HG03460 (cell line): ENCODE measurements at regions not wholly inside any gene's neighbourhood (a gene's known extent, or its start where the extent isn't known, plus 50 kb on each side); places are given as distances from the start of the nearest gene placed in this dataset.
A peak's percentile ranks its signal among the peaks of the same experiment; 100 is the strongest.

Experiments used
- ATAC-seq: cut with Tn5 transposase; IDR thresholded peaks from one replicate; pipeline ENCODE4 v1.9.1; 2021; ENCODE audit not compliant: unreplicated experiment

- ATAC-seq: no peak
Observed at GRCh38 chr16:56094231-56094630, 97.1 kb upstream of the GNAO1 start.

DNA sequence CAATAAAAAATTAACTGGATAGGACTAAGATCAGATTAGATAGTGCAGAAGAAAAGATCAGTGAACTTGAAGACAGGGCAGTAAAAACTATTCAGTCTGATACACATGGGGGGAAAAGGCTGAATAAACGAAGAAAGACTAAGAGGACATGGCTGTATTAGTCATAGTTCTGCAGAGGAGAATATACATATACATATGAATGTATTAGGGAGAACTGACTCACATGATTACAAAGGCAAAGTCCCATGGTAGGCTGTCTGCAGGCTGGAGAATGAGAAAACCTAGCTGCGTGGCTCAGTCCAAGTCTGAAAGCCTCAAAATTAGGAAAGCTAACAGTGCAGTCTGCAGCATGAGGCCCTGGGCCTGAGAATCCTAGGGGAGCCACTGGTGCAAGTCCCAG lies 98.2 kb upstream of the GNAO1 start:
- no peak for ATAC-seq

DNA sequence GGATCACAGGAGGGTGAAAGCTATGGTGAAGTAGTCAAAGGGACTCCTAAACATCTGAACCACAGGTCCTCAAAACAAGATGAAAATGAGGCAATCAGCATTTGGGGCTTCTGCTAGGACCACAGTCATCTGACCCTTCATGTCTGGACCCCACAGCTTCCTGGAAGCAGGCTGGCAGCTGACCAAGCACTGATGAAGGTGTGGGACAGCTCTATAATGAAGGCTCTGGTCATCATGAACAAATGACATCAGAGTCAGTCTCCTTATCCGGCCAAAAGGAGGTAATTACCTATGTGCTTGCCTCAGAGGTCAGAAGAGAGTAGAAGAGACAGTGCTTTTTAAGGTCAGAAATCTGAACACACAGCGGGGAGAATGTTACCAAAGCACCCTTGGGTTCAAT lies 101.2 kb upstream of the GNAO1 start:
- ATAC-seq: no peak

DNA sequence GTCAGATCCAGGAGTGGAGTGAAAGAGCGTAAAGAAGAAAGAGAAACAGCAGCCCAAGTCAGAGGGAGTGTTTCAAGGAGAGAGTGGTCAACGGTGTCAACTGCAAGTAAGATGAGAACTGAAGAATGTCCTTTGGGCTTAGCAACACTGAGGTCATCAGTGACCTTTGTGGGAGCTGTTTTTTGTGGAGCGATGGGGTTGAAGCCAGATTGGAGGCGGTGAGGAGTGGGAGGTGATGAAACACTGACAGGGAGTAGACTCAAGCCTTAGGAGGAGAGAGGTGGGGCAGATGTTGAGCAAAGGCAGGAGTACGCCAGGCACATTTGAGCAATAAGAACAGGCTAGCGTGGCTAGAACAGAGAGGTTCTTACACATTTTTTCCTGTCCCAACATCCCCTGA lies 103.7 kb upstream of the GNAO1 start:
- no peak for ATAC-seq

GRCh38 chr16:56081371-56081770 lies 109.9 kb upstream of the GNAO1 start:
- ATAC-seq: no peak

DNA sequence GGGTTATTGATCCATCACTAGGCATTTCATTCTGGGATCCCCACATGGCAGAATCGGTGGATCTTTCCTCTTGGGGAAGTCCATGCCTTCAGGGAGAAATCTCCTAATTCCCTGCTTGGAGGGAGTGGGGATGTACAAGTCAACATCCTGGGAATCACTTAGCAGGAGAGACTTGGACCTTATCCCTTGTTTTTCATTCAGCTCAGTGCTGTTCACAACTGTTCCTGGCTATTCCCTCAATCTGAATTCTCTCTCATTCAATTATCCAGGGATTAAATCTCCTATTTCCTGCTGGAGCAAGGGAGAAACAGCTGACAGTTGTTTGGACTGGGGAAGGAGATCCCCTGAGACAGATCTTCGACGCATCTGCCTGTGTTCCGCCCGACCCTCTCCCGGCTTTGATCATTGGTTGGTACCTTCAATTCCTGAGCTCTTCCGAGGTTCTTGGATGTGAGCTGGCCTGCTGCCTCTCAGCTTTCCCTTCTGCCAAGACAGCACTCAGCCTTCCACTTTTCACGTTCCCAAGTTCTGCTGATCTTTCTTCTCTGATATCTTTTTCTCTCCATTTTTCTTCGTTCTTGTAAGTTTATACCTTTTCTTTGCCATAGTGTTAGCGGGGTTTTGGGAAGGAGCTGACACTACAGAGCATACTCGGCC lies 115.4 kb upstream of the GNAO1 start:
- ATAC-seq: no peak

- ATAC-seq: no peak
Observed at GRCh38 chr16:56073508-56073907, 117.8 kb upstream of the GNAO1 start.

- ATAC-seq: no peak
Observed at GRCh38 chr16:56072096-56072495, 119.2 kb upstream of the GNAO1 start.

DNA sequence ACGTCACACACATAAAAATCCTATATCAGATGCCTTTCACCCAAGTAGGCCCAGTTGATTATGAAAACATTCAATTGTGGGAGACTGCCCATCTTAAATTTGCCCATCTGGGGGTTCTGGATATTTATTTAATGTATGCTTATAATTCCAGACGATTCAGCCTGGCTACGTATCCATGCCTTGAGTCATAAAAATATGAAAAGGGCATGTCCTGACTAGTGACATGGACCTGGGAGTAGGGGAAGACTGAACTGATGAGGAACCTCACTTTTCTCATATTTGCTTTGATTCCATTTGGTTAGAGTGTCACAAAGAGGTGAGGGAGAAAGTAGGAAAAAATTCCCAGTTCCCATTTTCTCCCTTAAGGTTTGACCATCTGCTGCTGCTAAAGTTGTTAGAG lies 122.5 kb upstream of the GNAO1 start:
- no peak for ATAC-seq

- no peak for ATAC-seq
Observed at GRCh38 chr16:56068314-56068713, 123.0 kb upstream of the GNAO1 start.

- no peak for ATAC-seq
Observed at GRCh38 chr16:56067406-56067805, 123.9 kb upstream of the GNAO1 start.

GRCh38 chr16:56066617-56067016 lies 124.7 kb upstream of the GNAO1 start:
- no peak for ATAC-seq

- no peak for ATAC-seq
Observed at GRCh38 chr16:56063111-56063510, 128.2 kb upstream of the GNAO1 start.

- no peak for ATAC-seq
Observed at GRCh38 chr16:56057151-56057550, 134.1 kb upstream of the GNAO1 start.

- ATAC-seq: no peak
Observed at GRCh38 chr16:56050916-56051315, 140.4 kb upstream of the GNAO1 start.

DNA sequence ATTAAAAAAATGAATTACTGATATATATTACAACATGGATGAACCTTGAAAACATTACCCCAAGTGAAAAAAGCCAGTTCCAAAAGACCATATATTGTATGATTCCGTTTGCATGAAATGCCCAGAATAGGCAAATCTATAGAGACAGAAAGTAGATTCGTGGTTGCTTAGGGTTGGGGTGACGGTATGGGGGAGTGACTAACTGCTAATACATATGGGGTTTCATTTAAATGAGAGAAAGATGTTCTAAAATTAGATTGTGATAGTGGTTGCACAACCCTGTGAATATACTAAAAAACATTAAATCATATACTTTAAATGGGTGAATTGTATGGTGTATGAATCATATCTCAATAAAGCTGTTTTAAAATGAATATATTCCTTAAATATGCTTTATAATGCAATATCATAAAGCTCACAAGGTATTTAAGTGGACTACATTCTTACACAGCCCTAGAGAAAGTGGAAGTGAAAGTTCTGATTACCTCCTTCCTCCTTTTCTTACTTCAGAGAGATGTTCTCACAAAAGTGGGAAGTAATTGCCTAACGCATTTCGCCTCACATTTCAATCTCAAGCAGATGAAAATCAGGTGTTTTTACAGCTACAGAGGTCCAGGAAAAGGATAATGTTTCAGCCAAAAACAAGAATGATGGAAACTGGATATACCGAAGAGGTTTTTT lies 142.7 kb upstream of the GNAO1 start:
- peak; percentile 89 for ATAC-seq

DNA sequence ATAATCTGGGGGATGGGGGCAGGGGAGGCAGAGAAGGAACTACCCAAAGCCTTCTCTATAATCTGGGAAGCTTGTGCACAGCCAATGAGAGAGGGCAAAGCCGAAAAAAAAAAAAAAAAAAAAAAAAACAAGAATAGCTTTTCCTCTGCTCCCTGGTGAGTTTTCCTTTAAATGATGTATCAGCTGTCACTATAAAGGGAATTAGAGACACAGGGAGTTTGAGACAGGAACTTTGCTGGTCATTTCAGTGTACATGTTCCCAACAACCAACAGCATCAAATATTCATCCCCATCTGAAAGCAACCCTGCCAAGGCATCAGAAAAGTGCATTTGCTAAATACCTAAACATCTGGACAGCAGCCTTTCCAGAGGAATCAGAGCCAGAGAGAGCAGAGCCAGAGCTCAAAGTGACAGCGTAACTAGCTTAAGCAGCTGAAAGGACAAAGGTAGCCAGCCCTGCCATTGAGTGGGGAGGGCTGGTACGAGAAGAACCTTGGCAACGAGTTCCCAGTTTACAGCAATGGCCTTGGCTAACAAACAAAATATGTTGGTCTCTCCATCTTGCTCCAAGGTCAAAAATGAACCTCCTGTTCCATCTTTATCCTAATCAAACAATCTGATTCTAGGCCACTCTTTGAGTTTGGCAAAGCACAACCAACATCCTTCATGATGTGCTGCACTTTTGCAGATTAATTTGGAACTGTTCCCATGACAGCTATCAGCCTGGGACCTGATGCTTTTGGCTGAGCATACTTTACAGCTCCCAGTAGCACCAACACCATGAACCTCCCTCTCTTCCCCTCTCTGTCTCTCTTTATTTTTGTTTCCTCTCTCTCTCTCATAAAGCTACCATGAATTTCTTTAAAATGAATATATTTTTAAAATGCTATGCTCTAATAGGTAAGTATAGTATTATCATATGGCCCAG lies 143.7 kb upstream of the GNAO1 start:
- no peak for ATAC-seq

DNA sequence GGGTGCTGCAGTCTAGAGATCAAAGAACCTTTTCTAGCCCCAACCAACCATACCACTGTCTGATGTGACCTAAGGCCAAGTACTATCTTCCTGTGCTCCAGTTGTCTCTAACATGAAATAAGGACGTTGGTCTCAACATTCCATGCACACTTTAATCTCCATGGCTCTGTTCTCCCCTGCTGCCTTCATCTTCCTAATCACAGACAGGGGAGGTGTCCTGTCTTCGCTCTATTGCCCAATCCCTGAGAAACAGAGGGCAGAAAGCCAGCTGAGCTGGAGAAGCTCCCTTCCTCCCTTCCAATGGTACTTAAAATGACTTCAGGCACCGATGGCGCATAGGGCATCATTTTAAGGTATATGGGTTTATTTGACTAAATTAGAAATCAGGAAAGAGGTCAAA lies 148.9 kb upstream of the GNAO1 start:
- no peak for ATAC-seq

DNA sequence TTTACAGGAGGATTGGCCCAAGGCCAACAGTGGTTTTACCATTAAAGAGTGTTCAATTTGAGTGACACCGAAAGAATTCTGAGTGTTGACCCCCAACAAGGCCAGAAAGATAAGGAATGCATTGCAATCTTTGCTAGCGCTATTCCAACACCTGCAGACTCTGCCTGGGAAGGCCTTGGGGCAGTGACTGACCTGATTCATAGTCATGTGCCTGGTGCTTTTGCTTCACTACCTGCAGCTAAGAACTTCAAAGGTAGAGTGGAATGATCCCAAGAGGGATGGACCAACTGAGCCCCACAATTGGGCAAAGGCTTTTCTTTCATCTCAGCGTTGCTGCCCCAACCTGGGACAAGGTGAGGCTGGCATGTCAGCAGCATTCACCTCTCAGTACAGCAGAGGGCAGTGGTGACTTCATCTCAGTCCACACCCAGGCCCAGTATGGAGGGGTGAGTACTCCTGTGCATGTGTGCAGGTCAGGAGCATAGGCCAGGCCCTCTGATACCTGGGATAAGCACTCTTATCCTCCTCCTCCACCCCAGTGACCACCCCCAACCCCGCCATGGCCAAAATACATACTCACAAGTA lies 149.6 kb upstream of the GNAO1 start:
- no peak for ATAC-seq

GRCh38 chr16:56038564-56039098 lies 152.7 kb upstream of the GNAO1 start:
- ATAC-seq: no peak

DNA sequence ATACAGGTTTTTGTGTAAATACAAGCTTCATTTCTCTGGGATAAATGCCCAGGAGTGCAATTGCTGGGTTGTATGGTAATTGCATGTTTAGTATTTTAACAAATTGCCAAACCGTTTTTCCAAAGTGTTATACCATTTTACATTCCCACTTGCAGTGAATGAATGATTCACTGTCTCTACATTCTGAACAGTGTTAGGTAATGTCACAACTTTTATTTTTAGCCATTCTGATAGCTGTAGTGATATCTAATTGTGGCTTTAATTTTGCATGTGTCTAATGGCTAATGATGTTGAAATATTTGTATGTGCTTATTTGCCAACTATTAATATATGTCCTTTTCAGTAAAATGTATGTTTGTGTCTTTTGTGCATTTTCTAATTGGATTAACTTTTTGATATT lies 156.9 kb upstream of the CES5A start:
- ATAC-seq: no peak
